Natural killer cell (primary cell): ENCODE measurements at regions not wholly inside any gene's neighbourhood (a gene's known extent, or its start where the extent isn't known, plus 50 kb on each side); places are given as distances from the start of the nearest gene placed in this dataset.
"Not testable (repeated sequence)": the region's sequence is repeated elsewhere in the genome, so short reads cannot be mapped to it uniquely, and the experiment has no call there.

ENCODE experiments used
- ATAC-seq, 3 donors: fragments of 150-1000 bp in 2 of 3; fragments of 200-7000 bp in 1 of 3; cut with Tn5 transposase; 1 replicate in 1 of 3; 2 replicates in 2 of 3; pipeline ENCODE4 v1.10.0; 2021; ENCODE audit warnings: mild to moderate bottlenecking in 2 of 3, moderate library complexity in 2 of 3
- DNase-seq, 2 donors: peaks; one replicate each; pipeline versions ENCODE4 v3.0.0 to v3.0.0-alpha.2; 2013 to 2021; ENCODE audit warnings: mixed read lengths in 1 of 2
- H3K27ac ChIP-seq: one replicate; pipeline ENCODE4 v1.5.1; 2013; ENCODE audit warnings: mild to moderate bottlenecking, low read length
- H3K27me3 ChIP-seq: one replicate; pipeline ENCODE4 v1.6.1; 2013; ENCODE audit warnings: low read length; ENCODE audit not compliant: control insufficient read depth, insufficient read depth
- H3K36me3 ChIP-seq: one replicate; pipeline ENCODE4 v1.6.1; 2013; ENCODE audit warnings: low read length; ENCODE audit not compliant: control insufficient read depth, insufficient read depth
- H3K4me1 ChIP-seq: one replicate; pipeline ENCODE4 v1.6.1; 2013; ENCODE audit warnings: low read length; ENCODE audit not compliant: control insufficient read depth, insufficient read depth
- H3K4me3 ChIP-seq: one replicate; pipeline ENCODE4 v1.5.1; 2013; ENCODE audit warnings: low read length
- H3K9me3 ChIP-seq: one replicate; pipeline ENCODE4 v1.6.1; 2013; ENCODE audit warnings: low read length; ENCODE audit not compliant: control insufficient read depth, insufficient read depth
- H3K27ac Mint-ChIP-seq, 2 donors: one replicate each; pipeline ENCODE4 v1.8.0; 2022; ENCODE audit warnings: mild to moderate bottlenecking in 2 of 2, mixed read lengths in 2 of 2, moderate library complexity in 1 of 2
- H3K27me3 Mint-ChIP-seq, 2 donors: one replicate each; pipeline ENCODE4 v1.8.0; 2022; ENCODE audit warnings: low read depth in 2 of 2, mixed read lengths in 2 of 2
- H3K36me3 Mint-ChIP-seq: one replicate; pipeline ENCODE4 v1.8.0; 2022; ENCODE audit warnings: mixed read lengths
- H3K4me1 Mint-ChIP-seq, 2 donors: one replicate each; pipeline ENCODE4 v1.8.0; 2022; ENCODE audit warnings: mixed read lengths in 2 of 2
- H3K4me3 Mint-ChIP-seq: one replicate; pipeline ENCODE4 v1.8.0; 2022; ENCODE audit warnings: mild to moderate bottlenecking, moderate library complexity, mixed read lengths
- H3K9me3 Mint-ChIP-seq, 2 donors: one replicate each; pipeline ENCODE4 v1.8.0; 2022; ENCODE audit warnings: mixed read lengths in 2 of 2
- CTCF ChIP-seq: fragments of 200-600 bp; IDR thresholded peaks from one replicate; pipeline ENCODE4 v1.8.0; 2022; ENCODE audit warnings: antibody characterized with exemption
- WGBS: methylation state at CpG from one replicate; pipeline ENCODE4 v1.1.7; 2013; ENCODE audit warnings: missing lambda C conversion rate; ENCODE audit not compliant: insufficient coverage; 5-methylcytosine and 5-hydroxymethylcytosine counted together
- intact Hi-C: fragments of 100-400 bp; cut with micrococcal nuclease; formaldehyde crosslinking; loops from one replicate; pipeline ENCODE4 v1.14.2; 2022

- Mint-ChIP-seq H3K4me1 (no peaks in the 10 kb centered on the region), H3K9me3 (peaks cover 7 to 9% of the 10 kb centered on the region in 2 donors), H3K36me3 (no peaks in the 10 kb centered on the region), H3K27ac (no peak overlapping the region), H3K27me3 (no peaks in the 10 kb centered on the region), H3K4me3 (no peak overlapping the region)
- no peak overlapping the region for H3K4me3 ChIP-seq
- no peaks in the 10 kb centered on the region for H3K36me3 ChIP-seq
- no peaks in the 10 kb centered on the region for H3K4me1 ChIP-seq
- ATAC-seq, result no peak
- H3K9me3 ChIP-seq, result peaks cover 2% of the 10 kb centered on the region
- intact Hi-C loops, result no loop called here
- no peaks in the 10 kb centered on the region for H3K27me3 ChIP-seq
- TF ChIP-seq CTCF, result no peak
- WGBS, result 77% methylated on average over 3 of the region's 3 CpGs
- no peak overlapping the region for H3K27ac ChIP-seq
- no peak for DNase-seq
These were observed 184.0 kb downstream of the FBXO4 start for GRCh38 chr5:42109006-42109572.

- H3K27ac Mint-ChIP-seq, H3K36me3 ChIP-seq, H3K36me3 Mint-ChIP-seq, H3K9me3 ChIP-seq, H3K27me3 Mint-ChIP-seq, intact Hi-C loops, H3K9me3 Mint-ChIP-seq, ATAC-seq, H3K27me3 ChIP-seq, H3K4me3 Mint-ChIP-seq, DNase-seq, H3K4me1 ChIP-seq, H3K4me1 Mint-ChIP-seq, H3K4me3 ChIP-seq, H3K27ac ChIP-seq: not testable (repeated sequence)
- WGBS, result 81% methylated on average over 3 of the region's 3 CpGs
These were observed 190.6 kb downstream of the FBXO4 start for GRCh38 chr5:42115721-42116120.

GRCh38 chr5:42120070-42120469 lies 195.0 kb downstream of the FBXO4 start:
- Mint-ChIP-seq H3K4me1 (no peaks in the 10 kb centered on the region), H3K27me3 (no peaks in the 10 kb centered on the region), H3K36me3 (no peaks in the 10 kb centered on the region), H3K9me3 (peaks cover 4 to 5% of the 10 kb centered on the region in 2 donors), H3K4me3 (no peak overlapping the region), H3K27ac (no peak overlapping the region)
- DNase-seq, result no peak
- Histone ChIP-seq H3K27ac (no peak overlapping the region), H3K4me3 (no peak overlapping the region), H3K9me3 (no peaks in the 10 kb centered on the region), H3K27me3 (no peaks in the 10 kb centered on the region), H3K4me1 (no peaks in the 10 kb centered on the region), H3K36me3 (no peaks in the 10 kb centered on the region)
- no peak for ATAC-seq
- no peak for TF ChIP-seq CTCF
- intact Hi-C loops, result no loop called here

GRCh38 chr5:42121401-42121800 lies 196.3 kb downstream of the FBXO4 start:
- no peaks in the 10 kb centered on the region for H3K4me1 ChIP-seq
- Mint-ChIP-seq H3K4me3 (no peak overlapping the region), H3K27me3 (no peaks in the 10 kb centered on the region), H3K27ac (no peak overlapping the region), H3K36me3 (no peaks in the 10 kb centered on the region), H3K9me3 (no peaks in the 10 kb centered on the region), H3K4me1 (no peaks in the 10 kb centered on the region)
- no peaks in the 10 kb centered on the region for H3K9me3 ChIP-seq
- intact Hi-C loops, result no loop called here
- H3K36me3 ChIP-seq, result no peaks in the 10 kb centered on the region
- TF ChIP-seq CTCF, result no peak
- no peaks in the 10 kb centered on the region for H3K27me3 ChIP-seq
- WGBS, result 61% methylated on average over 2 of the region's 2 CpGs
- ATAC-seq, result no peak
- no peak overlapping the region for H3K27ac ChIP-seq
- DNase-seq, result no peak
- H3K4me3 ChIP-seq, result no peak overlapping the region
